ENCODE measurements at regions not wholly inside any gene's neighbourhood (a gene's known extent, or its start where the extent isn't known, plus 50 kb on each side); places are given as distances from the start of the nearest gene placed in this dataset.

GRCh38 chr2:35783723-35784122 is 571.9 kb upstream of the CRIM1 start:
- H3K4me3 ChIP-seq (replicated peaks; ENCODE audit: insufficient read depth, low read length) = no peak overlapping the region
- no peak overlapping the region for H3K27ac ChIP-seq (replicated peaks)
- TF ChIP-seq GABPA (IDR thresholded peaks at IDR 0.05; ENCODE audit: low read depth) (no peak), CTCF (IDR thresholded peaks at IDR 0.05; ENCODE audit: insufficient read depth, low read length) (no peak), SPI1 (IDR thresholded peaks at IDR 0.05; ENCODE audit: borderline replicate concordance, low read depth) (no peak), POLR2AphosphoS5 (IDR thresholded peaks at IDR 0.05; ENCODE audit: low read depth) (no peak), REST (IDR thresholded peaks at IDR 0.05; ENCODE audit: insufficient replicate concordance, low read depth) (no peak)
- DNase-seq (ENCODE audit: low read depth in 1 of 2, low spot score in 1 of 2) = no peak
- H3K27me3 ChIP-seq (ENCODE audit: insufficient read depth, poor library complexity, severe bottlenecking) = no peaks in the 10 kb centered on the region

- TF ChIP-seq POLR2AphosphoS5 (IDR thresholded peaks at IDR 0.05; ENCODE audit: low read depth) (no peak), SPI1 (IDR thresholded peaks at IDR 0.05; ENCODE audit: borderline replicate concordance, low read depth) (no peak), GABPA (IDR thresholded peaks at IDR 0.05; ENCODE audit: low read depth) (no peak), REST (IDR thresholded peaks at IDR 0.05; ENCODE audit: insufficient replicate concordance, low read depth) (no peak), CTCF (IDR thresholded peaks at IDR 0.05; ENCODE audit: insufficient read depth, low read length) (no peak)
- H3K27ac ChIP-seq (replicated peaks) = no peak overlapping the region
- no peak for DNase-seq (ENCODE audit: low read depth in 1 of 2, low spot score in 1 of 2)
- H3K4me3 ChIP-seq (replicated peaks; ENCODE audit: insufficient read depth, low read length) = no peak overlapping the region
- no peaks in the 10 kb centered on the region for H3K27me3 ChIP-seq (ENCODE audit: insufficient read depth, poor library complexity, severe bottlenecking)
Observed at GRCh38 chr2:35741556-35741955, 614.0 kb upstream of the CRIM1 start.

- DNase-seq (ENCODE audit: low read depth in 1 of 2, low spot score in 1 of 2) = no peak
- TF ChIP-seq POLR2AphosphoS5 (IDR thresholded peaks at IDR 0.05; ENCODE audit: low read depth) (no peak), REST (IDR thresholded peaks at IDR 0.05; ENCODE audit: insufficient replicate concordance, low read depth) (no peak), CTCF (IDR thresholded peaks at IDR 0.05; ENCODE audit: insufficient read depth, low read length) (no peak), GABPA (IDR thresholded peaks at IDR 0.05; ENCODE audit: low read depth) (no peak), SPI1 (IDR thresholded peaks at IDR 0.05; ENCODE audit: borderline replicate concordance, low read depth) (no peak)
- no peak overlapping the region for H3K4me3 ChIP-seq (replicated peaks; ENCODE audit: insufficient read depth, low read length)
- H3K27ac ChIP-seq (replicated peaks) = no peak overlapping the region
- H3K27me3 ChIP-seq (ENCODE audit: insufficient read depth, poor library complexity, severe bottlenecking) = no peaks in the 10 kb centered on the region
Observed at GRCh38 chr2:35731674-35732073, 623.9 kb upstream of the CRIM1 start.

Data from HL-60 (cell line).